Muscle of leg (tissue), 3 donors: ENCODE measurements at regions not wholly inside any gene's neighbourhood (a gene's known extent, or its start where the extent isn't known, plus 50 kb on each side); places are given as distances from the start of the nearest gene placed in this dataset.

Experiments
- DNase-seq: peaks from one replicate; pipeline ENCODE4 v3.0.0; 2013
- H3K27ac ChIP-seq: one replicate; pipeline ENCODE4 v1.5.1; 2013; ENCODE audit warnings: mild to moderate bottlenecking, low read length, control low read depth
- H3K27me3 ChIP-seq: one replicate; pipeline ENCODE4 v1.6.1; 2013; ENCODE audit warnings: low read length; ENCODE audit not compliant: control insufficient read depth, insufficient read depth
- H3K36me3 ChIP-seq: one replicate; pipeline ENCODE4 v1.6.1; 2013; ENCODE audit warnings: low read length; ENCODE audit not compliant: control insufficient read depth, insufficient read depth
- H3K4me1 ChIP-seq: one replicate; pipeline ENCODE4 v1.6.1; 2013; ENCODE audit warnings: low read length; ENCODE audit not compliant: control insufficient read depth, insufficient read depth
- H3K4me3 ChIP-seq: one replicate; pipeline ENCODE4 v1.5.1; 2013; ENCODE audit warnings: low read length, control low read depth
- H3K9me3 ChIP-seq: replicated peaks from 2 replicates; pipeline ENCODE4 v1.6.1; 2013; ENCODE audit warnings: low read depth, low read length; ENCODE audit not compliant: control insufficient read depth
- WGBS: methylation state at CpG from one replicate; pipeline ENCODE4 v1.1.5; 2013; ENCODE audit warnings: missing lambda C conversion rate; ENCODE audit not compliant: insufficient coverage; 5-methylcytosine and 5-hydroxymethylcytosine counted together

DNA sequence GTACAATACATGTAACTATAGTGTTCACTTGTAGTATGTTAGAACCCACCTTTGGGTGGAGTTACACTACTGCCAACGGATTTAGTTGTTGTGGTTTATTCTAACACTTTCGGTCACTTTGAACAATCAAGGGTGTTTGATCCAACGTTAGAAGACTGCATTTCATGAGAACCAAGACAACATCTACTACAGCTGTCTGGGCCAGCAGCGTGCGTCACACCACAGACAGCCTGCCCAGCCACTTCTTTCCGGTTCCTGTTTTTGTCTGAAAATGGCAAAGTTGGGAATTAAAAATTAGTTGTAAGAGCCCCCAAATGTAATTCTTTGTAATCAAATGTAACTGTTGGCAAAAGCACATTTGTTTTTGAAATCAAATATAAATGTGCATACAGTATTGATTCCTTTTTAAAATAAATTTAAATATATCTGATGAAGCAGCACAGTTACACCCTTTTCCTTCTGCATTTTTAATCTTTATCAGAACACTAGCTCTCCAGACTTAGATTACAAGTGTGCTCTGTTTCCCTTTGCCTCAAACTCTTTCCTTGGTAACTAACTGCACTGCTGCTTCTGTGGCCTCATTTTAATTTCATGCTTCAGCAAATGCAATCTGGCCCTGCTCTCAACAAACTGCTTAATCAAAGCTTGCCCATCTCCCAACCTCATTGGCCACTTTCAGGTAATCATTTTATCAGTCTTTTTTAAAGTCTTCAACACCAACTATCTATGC, 86.6 kb upstream of the DPH5 start:
- no peak overlapping the region for H3K4me3 ChIP-seq
- 74% methylated on average over 3 of the region's 6 CpGs for WGBS
- H3K4me1 ChIP-seq, result no peaks in the 10 kb centered on the region
- no peak overlapping the region for H3K27ac ChIP-seq
- no peaks in the 10 kb centered on the region for H3K27me3 ChIP-seq
- H3K9me3 ChIP-seq, result no peaks in the 10 kb centered on the region
- no peaks in the 10 kb centered on the region for H3K36me3 ChIP-seq
- peak; percentile 52 for DNase-seq

GRCh38 chr1:101111461-101111860, 85.9 kb upstream of the DPH5 start:
- Histone ChIP-seq H3K9me3 (no peaks in the 10 kb centered on the region), H3K27me3 (no peaks in the 10 kb centered on the region), H3K4me1 (no peaks in the 10 kb centered on the region), H3K36me3 (no peaks in the 10 kb centered on the region), H3K27ac (no peak overlapping the region), H3K4me3 (no peak overlapping the region)
- DNase-seq, result no peak
- no CpG with 5 or more reads among the region's 1 CpG for WGBS

- no CpG with 5 or more reads among the region's 1 CpG for WGBS
- Histone ChIP-seq H3K4me1 (no peaks in the 10 kb centered on the region), H3K27ac (no peak overlapping the region), H3K9me3 (no peaks in the 10 kb centered on the region), H3K4me3 (no peak overlapping the region), H3K36me3 (no peaks in the 10 kb centered on the region), H3K27me3 (no peaks in the 10 kb centered on the region)
- no peak for DNase-seq
Observed at GRCh38 chr1:101109791-101110190, 84.2 kb upstream of the DPH5 start.

- no peak for DNase-seq
- Histone ChIP-seq H3K4me1 (no peaks in the 10 kb centered on the region), H3K9me3 (no peaks in the 10 kb centered on the region), H3K27ac (no peak overlapping the region), H3K4me3 (no peak overlapping the region), H3K36me3 (no peaks in the 10 kb centered on the region), H3K27me3 (no peaks in the 10 kb centered on the region)
- WGBS, result 86% methylated on average over 3 of the region's 3 CpGs
Observed at GRCh38 chr1:101108111-101108500, 82.5 kb upstream of the DPH5 start.

GRCh38 chr1:101107496-101108110, 82.0 kb upstream of the DPH5 start:
- Histone ChIP-seq H3K4me3 (no peak overlapping the region), H3K36me3 (no peaks in the 10 kb centered on the region), H3K9me3 (no peaks in the 10 kb centered on the region), H3K4me1 (no peaks in the 10 kb centered on the region), H3K27ac (no peak overlapping the region), H3K27me3 (no peaks in the 10 kb centered on the region)
- 60% methylated on average over 1 of the region's 2 CpGs for WGBS
- DNase-seq, result no peak

DNA sequence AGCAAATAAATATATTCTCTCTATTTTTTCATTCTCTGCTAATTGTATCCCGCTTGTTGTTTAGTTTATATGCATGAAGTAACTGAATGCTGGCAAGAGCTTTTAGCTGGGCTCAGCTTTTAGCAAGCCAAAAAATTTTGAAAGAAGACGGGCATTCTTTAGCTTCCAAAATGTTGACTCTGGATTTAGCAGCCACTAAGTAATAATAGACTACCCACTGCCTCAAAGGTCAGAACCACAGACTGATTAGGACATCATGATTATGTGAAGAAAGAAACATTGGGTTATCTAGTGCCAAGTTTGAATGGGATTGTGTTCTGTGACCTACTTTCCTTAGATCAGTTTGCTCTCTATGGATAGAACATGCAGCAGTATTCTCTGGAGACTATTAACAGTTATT, 80.3 kb upstream of the DPH5 start:
- DNase-seq, result no peak
- Histone ChIP-seq H3K4me1 (no peaks in the 10 kb centered on the region), H3K4me3 (no peak overlapping the region), H3K27ac (no peak overlapping the region), H3K27me3 (no peaks in the 10 kb centered on the region), H3K9me3 (no peaks in the 10 kb centered on the region), H3K36me3 (no peaks in the 10 kb centered on the region)
- WGBS, result no CpG with 5 or more reads among the region's 2 CpGs

DNA sequence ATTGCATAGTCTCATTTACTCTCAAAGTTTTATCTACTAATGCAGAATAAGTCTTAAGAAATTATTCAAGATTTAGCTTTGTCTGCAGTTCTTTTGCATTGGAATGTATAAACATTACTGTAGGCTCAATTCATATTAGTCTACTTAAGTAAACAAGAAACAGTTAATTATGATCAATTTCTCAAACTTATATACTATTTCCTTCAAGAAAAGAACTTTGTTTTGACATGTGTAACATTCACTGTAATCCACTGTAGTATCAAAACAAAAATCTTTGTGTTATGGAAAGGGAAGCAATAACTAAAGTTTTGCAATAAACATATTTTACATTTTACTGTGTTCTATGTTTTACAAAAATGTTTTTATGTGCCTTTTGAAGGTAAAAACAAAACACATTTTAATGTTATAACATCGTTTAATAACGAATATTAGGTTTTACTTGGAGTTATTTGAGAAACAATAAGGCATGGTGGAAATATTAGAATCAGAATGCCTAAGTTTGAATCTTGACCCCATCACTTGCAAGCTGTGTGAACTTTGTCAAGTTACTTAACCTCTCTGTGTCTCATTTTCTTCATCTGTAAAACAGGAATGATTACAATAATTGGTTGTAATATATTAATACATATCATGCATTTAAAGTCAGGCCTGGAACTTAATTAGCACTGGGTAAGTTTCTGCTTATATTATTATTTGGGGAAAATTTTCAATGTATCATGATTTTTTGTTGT, 77.0 kb upstream of the DPH5 start:
- WGBS, result no CpG with 5 or more reads among the region's 2 CpGs
- no peak for DNase-seq
- Histone ChIP-seq H3K4me3 (no peak overlapping the region), H3K27me3 (no peaks in the 10 kb centered on the region), H3K9me3 (no peaks in the 10 kb centered on the region), H3K36me3 (no peaks in the 10 kb centered on the region), H3K4me1 (no peaks in the 10 kb centered on the region), H3K27ac (no peak overlapping the region)

GRCh38 chr1:101101360-101101759, 75.8 kb upstream of the DPH5 start:
- Histone ChIP-seq H3K4me1 (no peaks in the 10 kb centered on the region), H3K4me3 (no peak overlapping the region), H3K36me3 (no peaks in the 10 kb centered on the region), H3K27me3 (no peaks in the 10 kb centered on the region), H3K27ac (no peak overlapping the region), H3K9me3 (no peaks in the 10 kb centered on the region)
- DNase-seq, result no peak
- WGBS, result no CpG with 5 or more reads among the region's 2 CpGs

DNA sequence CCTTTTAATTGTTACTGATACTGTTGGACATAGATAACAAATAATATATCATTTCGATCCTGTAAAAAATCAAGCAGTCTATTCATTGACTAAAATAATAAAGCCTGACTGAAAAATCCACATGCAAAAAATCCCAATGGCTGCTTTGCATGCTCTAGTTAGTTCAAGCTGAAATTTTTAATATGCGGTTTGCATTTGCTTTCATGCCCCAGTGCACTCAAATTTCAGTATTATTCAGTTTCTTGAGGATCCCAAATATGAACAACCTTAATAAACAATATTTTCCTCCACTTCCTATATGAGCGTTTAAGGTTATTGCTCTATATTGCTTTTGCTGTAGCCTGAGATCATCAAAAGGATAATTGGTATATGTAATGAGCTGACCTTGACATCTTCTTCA, 75.1 kb upstream of the DPH5 start:
- Histone ChIP-seq H3K4me3 (no peak overlapping the region), H3K27ac (no peak overlapping the region), H3K4me1 (no peaks in the 10 kb centered on the region), H3K9me3 (no peaks in the 10 kb centered on the region), H3K36me3 (no peaks in the 10 kb centered on the region), H3K27me3 (no peaks in the 10 kb centered on the region)
- no peak for DNase-seq
- 100% methylated on average over 1 of the region's 3 CpGs for WGBS

- WGBS, result no CpG with 5 or more reads among the region's 2 CpGs
- no peak for DNase-seq
- no peaks in the 10 kb centered on the region for H3K27me3 ChIP-seq
- H3K36me3 ChIP-seq, result no peaks in the 10 kb centered on the region
- no peaks in the 10 kb centered on the region for H3K4me1 ChIP-seq
- H3K9me3 ChIP-seq, result no peaks in the 10 kb centered on the region
- no peak overlapping the region for H3K4me3 ChIP-seq
- no peak overlapping the region for H3K27ac ChIP-seq
Observed at GRCh38 chr1:101098907-101099306, 73.3 kb upstream of the DPH5 start.
